Adrenal gland (tissue), 9 donors: ENCODE measurements at regions not wholly inside any gene's neighbourhood (a gene's known extent, or its start where the extent isn't known, plus 50 kb on each side); places are given as distances from the start of the nearest gene placed in this dataset.

ENCODE experiments used
- DNase-seq, 7 donors: peaks; one replicate each; pipeline ENCODE4 v3.0.0-alpha.2; 2019 to 2020
- H3K27ac ChIP-seq, 5 donors: fragments of 200-600 bp; sonication (generic) in 4 of 5; 1 replicate in 3 of 5; 2 replicates in 2 of 5; pipeline versions ENCODE4 v1.5.1 to v1.8.0; 2016 to 2020; ENCODE audit warnings: mild to moderate bottlenecking in 1 of 5
- H3K27me3 ChIP-seq: fragments of 200-600 bp; 2 replicates; pipeline ENCODE4 v1.8.0; 2021
- H3K36me3 ChIP-seq, 2 donors: fragments of 200-600 bp; replicated peaks in 1 of 2; 1 replicate in 1 of 2; 2 replicates in 1 of 2; pipeline versions ENCODE4 v1.5.1 to v1.8.0; 2018 to 2022
- H3K4me1 ChIP-seq, 2 donors: fragments of 200-600 bp; replicated peaks in 1 of 2; 1 replicate in 1 of 2; 2 replicates in 1 of 2; pipeline versions ENCODE4 v1.5.1 to v1.8.0; 2018 to 2021
- H3K4me3 ChIP-seq, 4 donors: fragments of 200-600 bp; sonication (generic) in 3 of 4; one replicate each; pipeline ENCODE4 v1.5.1; 2016 to 2018
- H3K9me3 ChIP-seq, 3 donors: fragments of 200-600 bp; sonication (generic) in 1 of 3; replicated peaks in 1 of 3; 1 replicate in 2 of 3; 2 replicates in 1 of 3; pipeline versions ENCODE4 v1.5.1 to v1.8.0; 2016 to 2021
- CTCF ChIP-seq, 6 experiments: fragments of 450-650 bp in 4 of 6; fragments of 200-600 bp in 2 of 6; sonication (generic) in 1 of 6; IDR thresholded peaks; 1 replicate in 5 of 6; 2 replicates in 1 of 6; pipeline versions ENCODE4 v1.5.1 to v1.8.0; 2016 to 2021; ENCODE audit warnings: antibody characterized with exemption in 6 of 6, mild to moderate bottlenecking in 2 of 6, moderate library complexity in 1 of 6
- POLR2A ChIP-seq, 2 donors: fragments of 450-650 bp; IDR thresholded peaks; one replicate each; pipeline ENCODE4 v1.6.1; 2017; ENCODE audit warnings: antibody characterized with exemption in 2 of 2, mild to moderate bottlenecking in 2 of 2, moderate library complexity in 1 of 2
- WGBS, 4 donors: extraction: QIAGEN DNeasy Blood & Tissue Kit in 2 of 4; methylation state at CpG; one replicate each; pipeline versions ENCODE4 v1.1.5 to v1.1.7; 2013 to 2017; 5-methylcytosine and 5-hydroxymethylcytosine counted together
- intact Hi-C, 2 donors: fragments of 100-400 bp; cut with DNase I; formaldehyde crosslinking; loops; one replicate each; pipeline versions ENCODE4 v1.14.1 to v1.15.0; 2022 to 2023
- donor health status: healthy with polysubstance abuse.
- donor health status: Bipolar disorder and iron deficiency.
- donor health status: DM: yes; HTN: yes; CAD: no.
- donor health status: DM: no; HTN: no; CAD: no.
- donor health status: DM: no; HTN: no; CAD: no.

GRCh38 chr4:58477513-58477912 is 1367.3 kb upstream of the IGFBP7 start:
- intact Hi-C loops, result no loop called here
- Histone ChIP-seq H3K27ac (no peak overlapping the region), H3K9me3 (no peaks in the 10 kb centered on the region), H3K27me3 (no peaks in the 10 kb centered on the region), H3K4me1 (no peaks in the 10 kb centered on the region), H3K4me3 (no peak overlapping the region), H3K36me3 (no peaks in the 10 kb centered on the region)
- TF ChIP-seq POLR2A (IDR thresholded peaks at IDR 0.05) (no peak), CTCF (IDR thresholded peaks at IDR 0.05) (no peak)
- WGBS, 4 donors, result 86 to 92% (median 90%) methylated on average over 3 of the region's 3 CpGs
- DNase-seq, result no peak

GRCh38 chr4:58475097-58475496 is 1364.9 kb upstream of the IGFBP7 start:
- intact Hi-C loops, result no loop called here
- no peak overlapping the region for H3K4me3 ChIP-seq
- H3K9me3 ChIP-seq, result no peaks in the 10 kb centered on the region
- no peaks in the 10 kb centered on the region for H3K36me3 ChIP-seq
- TF ChIP-seq POLR2A (IDR thresholded peaks at IDR 0.05) (no peak), CTCF (IDR thresholded peaks at IDR 0.05) (no peak)
- H3K27ac ChIP-seq, result no peak overlapping the region
- H3K27me3 ChIP-seq, result no peaks in the 10 kb centered on the region
- no peaks in the 10 kb centered on the region for H3K4me1 ChIP-seq
- DNase-seq, result no peak
- WGBS, 4 donors, result 65 to 92% (median 79%) methylated on average over 2 of the region's 2 CpGs

GRCh38 chr4:58465031-58465430 is 1354.8 kb upstream of the IGFBP7 start:
- intact Hi-C loops, result no loop called here
- no peak overlapping the region for H3K4me3 ChIP-seq
- no peaks in the 10 kb centered on the region for H3K4me1 ChIP-seq
- no peak for DNase-seq
- no peak for TF ChIP-seq CTCF (IDR thresholded peaks at IDR 0.05)
- TF ChIP-seq POLR2A (IDR thresholded peaks at IDR 0.05), result no peak
- H3K27ac ChIP-seq, result no peak overlapping the region
- no peaks in the 10 kb centered on the region for H3K27me3 ChIP-seq
- H3K9me3 ChIP-seq, result no peaks in the 10 kb centered on the region
- 81 to 91% (median 89%) methylated on average over 2 to 13 of the region's 13 CpGs for WGBS, 4 donors
- H3K36me3 ChIP-seq, result no peaks in the 10 kb centered on the region

GRCh38 chr4:58456727-58457384 is 1346.7 kb upstream of the IGFBP7 start:
- intact Hi-C loops, result no loop called here

More at GRCh38 chr4:58456727-58457384, 1346.7 kb upstream of the IGFBP7 start:
- H3K27me3 ChIP-seq, result no peaks in the 10 kb centered on the region
- DNase-seq, result no peak
- no peak overlapping the region for H3K4me3 ChIP-seq
- no peaks in the 10 kb centered on the region for H3K9me3 ChIP-seq
- no peaks in the 10 kb centered on the region for H3K4me1 ChIP-seq
- TF ChIP-seq CTCF (IDR thresholded peaks at IDR 0.05), result no peak
- no peak for TF ChIP-seq POLR2A (IDR thresholded peaks at IDR 0.05)
- H3K36me3 ChIP-seq, result no peaks in the 10 kb centered on the region
- WGBS, 4 donors, result 88 to 98% (median 93%) methylated on average over 12 to 26 of the region's 26 CpGs
- no peak overlapping the region for H3K27ac ChIP-seq
